ENCODE measurements at regions not wholly inside any gene's neighbourhood (a gene's known extent, or its start where the extent isn't known, plus 50 kb on each side); places are given as distances from the start of the nearest gene placed in this dataset.

DNA sequence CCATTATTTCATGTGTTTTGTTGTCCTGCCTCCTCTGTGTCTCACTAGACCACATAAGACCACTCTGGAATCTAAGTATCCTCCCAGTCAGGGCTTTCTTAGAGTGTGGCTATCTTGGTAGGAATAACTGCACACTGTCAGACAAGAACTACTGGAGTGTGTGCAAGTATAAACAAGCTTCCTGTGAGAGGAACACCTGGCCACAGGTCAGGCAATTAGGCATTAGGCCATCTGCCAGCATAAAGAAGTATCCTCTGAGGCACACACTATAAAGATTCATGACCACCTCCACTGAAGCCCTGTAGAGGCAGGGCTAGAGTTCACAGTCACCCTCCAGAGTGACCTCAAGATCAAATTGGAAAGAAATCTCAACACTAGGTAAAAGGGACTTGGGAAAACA, 507.0 kb upstream of the PABPC4L start:
- H4K20me1 ChIP-seq (ENCODE audit: insufficient read depth): no peaks in the 10 kb centered on the region
- intact Hi-C loops (cut with micrococcal nuclease): no loop called here
- TF ChIP-seq EZH2phosphoT487 (IDR thresholded peaks at IDR 0.05; ENCODE audit: borderline replicate concordance) (no peak), SIN3A (IDR thresholded peaks at IDR 0.05; ENCODE audit: low read depth) (no peak), EGR1 (IDR thresholded peaks at IDR 0.05; ENCODE audit: low read depth) (no peak), ZNF274 (IDR thresholded peaks at IDR 0.05; ENCODE audit: low read depth, low read length) (no peak), POLR2A (IDR thresholded peaks at IDR 0.05; ENCODE audit: borderline replicate concordance, extremely low read depth, insufficient read depth, insufficient read length) (no peak), TCF7L2 (IDR thresholded peaks at IDR 0.05; ENCODE audit: borderline replicate concordance, extremely low read depth, insufficient read depth, insufficient read length) (no peak), SRF (IDR thresholded peaks at IDR 0.05; ENCODE audit: low read depth) (no peak), CTCF (IDR thresholded peaks at IDR 0.05 in 2 of 3, conservative IDR thresholded peaks at IDR 0.05 in 1 of 3; ENCODE audit: borderline replicate concordance in 1 of 3, insufficient read depth in 1 of 3, low read depth in 2 of 3, low read length in 2 of 3) (no peak), ZFX (IDR thresholded peaks at IDR 0.05) (no peak), MAX (IDR thresholded peaks at IDR 0.05) (no peak), POLR2AphosphoS5 (IDR thresholded peaks at IDR 0.05; ENCODE audit: low read depth, low read length) (no peak), RAD21 (IDR thresholded peaks at IDR 0.05; ENCODE audit: low read depth) (no peak), YY1 (IDR thresholded peaks at IDR 0.05; ENCODE audit: extremely low read depth, insufficient replicate concordance, low read depth, low read length) (no peak), FOSL1 (IDR thresholded peaks at IDR 0.05; ENCODE audit: low read depth) (no peak), ELF1 (IDR thresholded peaks at IDR 0.05; ENCODE audit: borderline replicate concordance, low read depth) (no peak)
- TF ChIP-seq, protein P1, sequence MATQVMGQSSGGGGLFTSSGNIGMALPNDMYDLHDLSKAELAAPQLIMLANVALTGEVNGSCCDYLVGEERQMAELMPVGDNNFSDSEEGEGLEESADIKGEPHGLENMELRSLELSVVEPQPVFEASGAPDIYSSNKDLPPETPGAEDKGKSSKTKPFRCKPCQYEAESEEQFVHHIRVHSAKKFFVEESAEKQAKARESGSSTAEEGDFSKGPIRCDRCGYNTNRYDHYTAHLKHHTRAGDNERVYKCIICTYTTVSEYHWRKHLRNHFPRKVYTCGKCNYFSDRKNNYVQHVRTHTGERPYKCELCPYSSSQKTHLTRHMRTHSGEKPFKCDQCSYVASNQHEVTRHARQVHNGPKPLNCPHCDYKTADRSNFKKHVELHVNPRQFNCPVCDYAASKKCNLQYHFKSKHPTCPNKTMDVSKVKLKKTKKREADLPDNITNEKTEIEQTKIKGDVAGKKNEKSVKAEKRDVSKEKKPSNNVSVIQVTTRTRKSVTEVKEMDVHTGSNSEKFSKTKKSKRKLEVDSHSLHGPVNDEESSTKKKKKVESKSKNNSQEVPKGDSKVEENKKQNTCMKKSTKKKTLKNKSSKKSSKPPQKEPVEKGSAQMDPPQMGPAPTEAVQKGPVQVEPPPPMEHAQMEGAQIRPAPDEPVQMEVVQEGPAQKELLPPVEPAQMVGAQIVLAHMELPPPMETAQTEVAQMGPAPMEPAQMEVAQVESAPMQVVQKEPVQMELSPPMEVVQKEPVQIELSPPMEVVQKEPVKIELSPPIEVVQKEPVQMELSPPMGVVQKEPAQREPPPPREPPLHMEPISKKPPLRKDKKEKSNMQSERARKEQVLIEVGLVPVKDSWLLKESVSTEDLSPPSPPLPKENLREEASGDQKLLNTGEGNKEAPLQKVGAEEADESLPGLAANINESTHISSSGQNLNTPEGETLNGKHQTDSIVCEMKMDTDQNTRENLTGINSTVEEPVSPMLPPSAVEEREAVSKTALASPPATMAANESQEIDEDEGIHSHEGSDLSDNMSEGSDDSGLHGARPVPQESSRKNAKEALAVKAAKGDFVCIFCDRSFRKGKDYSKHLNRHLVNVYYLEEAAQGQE (IDR thresholded peaks at IDR 0.05; ENCODE audit: low read depth): no peak
- TF ChIP-seq, protein P2, sequence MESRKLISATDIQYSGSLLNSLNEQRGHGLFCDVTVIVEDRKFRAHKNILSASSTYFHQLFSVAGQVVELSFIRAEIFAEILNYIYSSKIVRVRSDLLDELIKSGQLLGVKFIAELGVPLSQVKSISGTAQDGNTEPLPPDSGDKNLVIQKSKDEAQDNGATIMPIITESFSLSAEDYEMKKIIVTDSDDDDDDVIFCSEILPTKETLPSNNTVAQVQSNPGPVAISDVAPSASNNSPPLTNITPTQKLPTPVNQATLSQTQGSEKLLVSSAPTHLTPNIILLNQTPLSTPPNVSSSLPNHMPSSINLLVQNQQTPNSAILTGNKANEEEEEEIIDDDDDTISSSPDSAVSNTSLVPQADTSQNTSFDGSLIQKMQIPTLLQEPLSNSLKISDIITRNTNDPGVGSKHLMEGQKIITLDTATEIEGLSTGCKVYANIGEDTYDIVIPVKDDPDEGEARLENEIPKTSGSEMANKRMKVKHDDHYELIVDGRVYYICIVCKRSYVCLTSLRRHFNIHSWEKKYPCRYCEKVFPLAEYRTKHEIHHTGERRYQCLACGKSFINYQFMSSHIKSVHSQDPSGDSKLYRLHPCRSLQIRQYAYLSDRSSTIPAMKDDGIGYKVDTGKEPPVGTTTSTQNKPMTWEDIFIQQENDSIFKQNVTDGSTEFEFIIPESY (IDR thresholded peaks at IDR 0.05; ENCODE audit: extremely low read depth, insufficient replicate concordance, low read length): no peak
- TF ChIP-seq, protein P3, sequence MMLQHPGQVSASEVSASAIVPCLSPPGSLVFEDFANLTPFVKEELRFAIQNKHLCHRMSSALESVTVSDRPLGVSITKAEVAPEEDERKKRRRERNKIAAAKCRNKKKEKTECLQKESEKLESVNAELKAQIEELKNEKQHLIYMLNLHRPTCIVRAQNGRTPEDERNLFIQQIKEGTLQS (IDR thresholded peaks at IDR 0.05): no peak
- ATAC-seq (no peak), DNase-seq (ENCODE audit: low read depth, low spot score) (no peak)
- BruUV-seq (replicated peaks): no TSS peak
- no peak overlapping the region for H3K9ac ChIP-seq (ENCODE audit: low read length)
- H2AFZ ChIP-seq (ENCODE audit: low read depth, low read length, poor library complexity, severe bottlenecking): no peak overlapping the region
- no peak overlapping the region for H3K4me3 ChIP-seq (replicated peaks in 1 of 2; ENCODE audit: low read depth in 1 of 2, low read length in 2 of 2)
- H3K9me2 ChIP-seq (ENCODE audit: insufficient read depth): no peaks in the 10 kb centered on the region; the same call in 1 of the 2 replicates
- H3K27ac ChIP-seq (ENCODE audit: low read depth, low read length): no peak overlapping the region
- H3K27me3 ChIP-seq (ENCODE audit: insufficient read depth, low read length): no peaks in the 10 kb centered on the region
- H3K4me2 ChIP-seq (ENCODE audit: low read length): no peak overlapping the region
- no peaks in the 10 kb centered on the region for H3K36me3 ChIP-seq (ENCODE audit: control insufficient read depth in 1 of 2, insufficient read depth in 2 of 2, low read length in 2 of 2)
- H3K9me3 ChIP-seq (ENCODE audit: control insufficient read depth in 1 of 2, insufficient read depth in 1 of 2, low read depth in 1 of 2, low read length in 2 of 2): no peaks in the 10 kb centered on the region
- POLR2A ChIA-PET: no interaction called here
- CTCF ChIA-PET: no interaction called here
- RAD21 ChIA-PET (ENCODE audit: low non-redundant PET in 1 of 2, low total read pairs in 2 of 2, uncharacterized antibody in 2 of 2, unreplicated experiment in 2 of 2): no interaction called here
- no peaks in the 10 kb centered on the region for H3K4me1 ChIP-seq (ENCODE audit: control insufficient read depth in 1 of 2, insufficient read depth in 2 of 2, low read length in 2 of 2)
- no peaks in the 10 kb centered on the region for H3K79me2 ChIP-seq (ENCODE audit: insufficient read depth, low read length)

All from HCT116 (cell line).